ENCODE measurements at regions not wholly inside any gene's neighbourhood (a gene's known extent, or its start where the extent isn't known, plus 50 kb on each side); places are given as distances from the start of the nearest gene placed in this dataset.

GRCh38 chr4:59629348-59629747 lies 1570.8 kb upstream of the ADGRL3 start:
- no peak overlapping the region for H3K4me3 Mint-ChIP-seq
- ChIA-PET POLR2A (no interaction called here), CTCF (no interaction called here)
- H3K27me3 Mint-ChIP-seq: no peaks in the 10 kb centered on the region
- H3K36me3 Mint-ChIP-seq: no peaks in the 10 kb centered on the region
- Histone ChIP-seq H3K9me3 (ENCODE audit: low read length) (no peaks in the 10 kb centered on the region), H3K27ac (ENCODE audit: low read depth, low read length) (no peak overlapping the region), H3K4me3 (ENCODE audit: low read length) (no peak overlapping the region), H3K4me1 (ENCODE audit: insufficient read depth, low read length) (no peaks in the 10 kb centered on the region), H3K36me3 (ENCODE audit: insufficient read depth, low read length) (no peaks in the 10 kb centered on the region), H3K27me3 (ENCODE audit: insufficient read depth, low read length, poor library complexity, severe bottlenecking) (no peaks in the 10 kb centered on the region)
- H3K4me1 Mint-ChIP-seq: no peaks in the 10 kb centered on the region
- H3K9me3 Mint-ChIP-seq: peaks cover 15 to 31% (median 22%) of the 10 kb centered on the region in 5 donors
- no peak for DNase-seq
- H3K27ac Mint-ChIP-seq: no peak overlapping the region

- no peaks in the 10 kb centered on the region for H3K36me3 ChIP-seq (ENCODE audit: insufficient read depth, low read length)
- no peaks in the 10 kb centered on the region for H3K4me1 ChIP-seq (ENCODE audit: insufficient read depth, low read length)
- no peaks in the 10 kb centered on the region for H3K4me1 Mint-ChIP-seq
- H3K36me3 Mint-ChIP-seq: no peaks in the 10 kb centered on the region
- POLR2A ChIA-PET: no interaction called here
- no peak overlapping the region for H3K4me3 ChIP-seq (ENCODE audit: low read length)
- peaks cover 14 to 30% (median 23%) of the 10 kb centered on the region in 5 donors for H3K9me3 Mint-ChIP-seq
- CTCF ChIA-PET: no interaction called here
- no peaks in the 10 kb centered on the region for H3K27me3 Mint-ChIP-seq
- no peak overlapping the region for H3K27ac Mint-ChIP-seq
- no peak overlapping the region for H3K27ac ChIP-seq (ENCODE audit: low read depth, low read length)
- H3K27me3 ChIP-seq (ENCODE audit: insufficient read depth, low read length, poor library complexity, severe bottlenecking): no peaks in the 10 kb centered on the region
- no peak overlapping the region for H3K4me3 Mint-ChIP-seq
- no peak for DNase-seq
- H3K9me3 ChIP-seq (ENCODE audit: low read length): no peaks in the 10 kb centered on the region
These were observed 1569.9 kb upstream of the ADGRL3 start for GRCh38 chr4:59630235-59630634.

- peaks cover 16 to 36% (median 25%) of the 10 kb centered on the region in 5 donors for H3K9me3 Mint-ChIP-seq
- POLR2A ChIA-PET: no interaction called here
- H3K4me1 ChIP-seq (ENCODE audit: insufficient read depth, low read length): no peaks in the 10 kb centered on the region
- no peaks in the 10 kb centered on the region for H3K27me3 Mint-ChIP-seq
- H3K27ac ChIP-seq (ENCODE audit: low read depth, low read length): no peak overlapping the region
- CTCF ChIA-PET: no interaction called here
- H3K36me3 ChIP-seq (ENCODE audit: insufficient read depth, low read length): no peaks in the 10 kb centered on the region
- H3K27ac Mint-ChIP-seq: no peak overlapping the region
- no peak overlapping the region for H3K4me3 Mint-ChIP-seq
- no peak overlapping the region for H3K4me3 ChIP-seq (ENCODE audit: low read length)
- H3K4me1 Mint-ChIP-seq: no peaks in the 10 kb centered on the region
- H3K36me3 Mint-ChIP-seq: no peaks in the 10 kb centered on the region
- no peaks in the 10 kb centered on the region for H3K9me3 ChIP-seq (ENCODE audit: low read length)
- H3K27me3 ChIP-seq (ENCODE audit: insufficient read depth, low read length, poor library complexity, severe bottlenecking): no peaks in the 10 kb centered on the region
- DNase-seq: no peak
These were observed 1569.2 kb upstream of the ADGRL3 start for GRCh38 chr4:59630922-59631321.

- peaks cover 6 to 54% (median 20%) of the 10 kb centered on the region in 5 donors for H3K9me3 Mint-ChIP-seq
- Histone ChIP-seq H3K9me3 (ENCODE audit: low read length) (no peaks in the 10 kb centered on the region), H3K4me3 (ENCODE audit: low read length) (no peak overlapping the region), H3K36me3 (ENCODE audit: insufficient read depth, low read length) (no peaks in the 10 kb centered on the region), H3K4me1 (ENCODE audit: insufficient read depth, low read length) (no peaks in the 10 kb centered on the region), H3K27ac (ENCODE audit: low read depth, low read length) (no peak overlapping the region), H3K27me3 (ENCODE audit: insufficient read depth, low read length, poor library complexity, severe bottlenecking) (no peaks in the 10 kb centered on the region)
- DNase-seq: no peak
- CTCF ChIA-PET: no interaction called here
- H3K4me3 Mint-ChIP-seq: no peak overlapping the region
- no peaks in the 10 kb centered on the region for H3K27me3 Mint-ChIP-seq
- H3K36me3 Mint-ChIP-seq: no peaks in the 10 kb centered on the region
- no peaks in the 10 kb centered on the region for H3K4me1 Mint-ChIP-seq
- no peak overlapping the region for H3K27ac Mint-ChIP-seq
- POLR2A ChIA-PET: no interaction called here
These were observed 1562.5 kb upstream of the ADGRL3 start for GRCh38 chr4:59637596-59637995.

GRCh38 chr4:59643682-59644081 lies 1556.4 kb upstream of the ADGRL3 start:
- Mint-ChIP-seq H3K9me3 (peaks cover 0 to 27% (median 12%) of the 10 kb centered on the region in 5 donors), H3K36me3 (no peaks in the 10 kb centered on the region), H3K27me3 (no peaks in the 10 kb centered on the region), H3K4me3 (no peak overlapping the region), H3K4me1 (no peaks in the 10 kb centered on the region), H3K27ac (no peak overlapping the region)
- DNase-seq: no peak
- Histone ChIP-seq H3K4me1 (ENCODE audit: insufficient read depth, low read length) (no peaks in the 10 kb centered on the region), H3K27me3 (ENCODE audit: insufficient read depth, low read length, poor library complexity, severe bottlenecking) (no peaks in the 10 kb centered on the region), H3K36me3 (ENCODE audit: insufficient read depth, low read length) (no peaks in the 10 kb centered on the region), H3K27ac (ENCODE audit: low read depth, low read length) (no peak overlapping the region), H3K9me3 (ENCODE audit: low read length) (no peaks in the 10 kb centered on the region), H3K4me3 (ENCODE audit: low read length) (no peak overlapping the region)
- CTCF ChIA-PET: no interaction called here
- POLR2A ChIA-PET: no interaction called here

GRCh38 chr4:59644765-59645164 lies 1555.4 kb upstream of the ADGRL3 start:
- H3K27me3 Mint-ChIP-seq: no peaks in the 10 kb centered on the region

GRCh38 chr4:59646082-59646481 lies 1554.0 kb upstream of the ADGRL3 start:
- no peaks in the 10 kb centered on the region for H3K36me3 ChIP-seq (ENCODE audit: insufficient read depth, low read length)
- no peak overlapping the region for H3K4me3 ChIP-seq (ENCODE audit: low read length)
- Mint-ChIP-seq H3K9me3 (peaks cover 8 to 24% (median 17%) of the 10 kb centered on the region in 5 donors), H3K36me3 (no peaks in the 10 kb centered on the region), H3K4me1 (no peaks in the 10 kb centered on the region), H3K27ac (no peak overlapping the region), H3K4me3 (no peak overlapping the region), H3K27me3 (no peaks in the 10 kb centered on the region)
- H3K27ac ChIP-seq (ENCODE audit: low read depth, low read length): no peak overlapping the region
- ChIA-PET CTCF (no interaction called here), POLR2A (no interaction called here)
- H3K9me3 ChIP-seq (ENCODE audit: low read length): no peaks in the 10 kb centered on the region
- H3K27me3 ChIP-seq (ENCODE audit: insufficient read depth, low read length, poor library complexity, severe bottlenecking): no peaks in the 10 kb centered on the region
- H3K4me1 ChIP-seq (ENCODE audit: insufficient read depth, low read length): no peaks in the 10 kb centered on the region
- no peak for DNase-seq

More at GRCh38 chr4:59644765-59645164, 1555.4 kb upstream of the ADGRL3 start:
- Mint-ChIP-seq H3K9me3 (peaks cover 0 to 17% (median 12%) of the 10 kb centered on the region in 5 donors), H3K27ac (no peak overlapping the region), H3K4me3 (no peak overlapping the region), H3K36me3 (no peaks in the 10 kb centered on the region), H3K4me1 (no peaks in the 10 kb centered on the region)
- no peaks in the 10 kb centered on the region for H3K4me1 ChIP-seq (ENCODE audit: insufficient read depth, low read length)
- CTCF ChIA-PET: no interaction called here
- H3K27me3 ChIP-seq (ENCODE audit: insufficient read depth, low read length, poor library complexity, severe bottlenecking): no peaks in the 10 kb centered on the region
- POLR2A ChIA-PET: no interaction called here
- no peaks in the 10 kb centered on the region for H3K9me3 ChIP-seq (ENCODE audit: low read length)
- H3K4me3 ChIP-seq (ENCODE audit: low read length): no peak overlapping the region
- no peak for DNase-seq
- H3K27ac ChIP-seq (ENCODE audit: low read depth, low read length): no peak overlapping the region
- H3K36me3 ChIP-seq (ENCODE audit: insufficient read depth, low read length): no peaks in the 10 kb centered on the region

- no peak overlapping the region for H3K27ac Mint-ChIP-seq
- ChIA-PET CTCF (no interaction called here), POLR2A (no interaction called here)
- Histone ChIP-seq H3K4me1 (ENCODE audit: insufficient read depth, low read length) (no peaks in the 10 kb centered on the region), H3K9me3 (ENCODE audit: low read length) (no peaks in the 10 kb centered on the region), H3K27me3 (ENCODE audit: insufficient read depth, low read length, poor library complexity, severe bottlenecking) (no peaks in the 10 kb centered on the region), H3K4me3 (ENCODE audit: low read length) (no peak overlapping the region), H3K36me3 (ENCODE audit: insufficient read depth, low read length) (no peaks in the 10 kb centered on the region), H3K27ac (ENCODE audit: low read depth, low read length) (no peak overlapping the region)
- no peaks in the 10 kb centered on the region for H3K36me3 Mint-ChIP-seq
- DNase-seq: no peak
- no peaks in the 10 kb centered on the region for H3K4me1 Mint-ChIP-seq
- H3K27me3 Mint-ChIP-seq: no peaks in the 10 kb centered on the region
- no peak overlapping the region for H3K4me3 Mint-ChIP-seq
- H3K9me3 Mint-ChIP-seq: peaks cover 12 to 23% (median 16%) of the 10 kb centered on the region in 5 donors
These were observed 1553.1 kb upstream of the ADGRL3 start for GRCh38 chr4:59647011-59647410.

- Histone ChIP-seq H3K4me3 (ENCODE audit: low read length) (no peak overlapping the region), H3K4me1 (ENCODE audit: insufficient read depth, low read length) (no peaks in the 10 kb centered on the region), H3K36me3 (ENCODE audit: insufficient read depth, low read length) (no peaks in the 10 kb centered on the region), H3K9me3 (ENCODE audit: low read length) (no peaks in the 10 kb centered on the region), H3K27ac (ENCODE audit: low read depth, low read length) (no peak overlapping the region), H3K27me3 (ENCODE audit: insufficient read depth, low read length, poor library complexity, severe bottlenecking) (no peaks in the 10 kb centered on the region)
- POLR2A ChIA-PET: no interaction called here
- Mint-ChIP-seq H3K27ac (no peak overlapping the region), H3K27me3 (no peaks in the 10 kb centered on the region), H3K4me1 (no peaks in the 10 kb centered on the region), H3K9me3 (peaks cover 11 to 26% (median 18%) of the 10 kb centered on the region in 5 donors), H3K36me3 (no peaks in the 10 kb centered on the region), H3K4me3 (no peak overlapping the region)
- CTCF ChIA-PET: no interaction called here
- DNase-seq: no peak
These were observed 1552.6 kb upstream of the ADGRL3 start for GRCh38 chr4:59647500-59647899.

Data from CD8-positive, alpha-beta memory T cell (primary cell).